SH-SY5Y (cell line): ENCODE measurements at regions not wholly inside any gene's neighbourhood (a gene's known extent, or its start where the extent isn't known, plus 50 kb on each side); places are given as distances from the start of the nearest gene placed in this dataset.

Source experiments
- GATA2 ChIP-seq: IDR thresholded peaks from 2 replicates; pipeline ENCODE4 v1.6.1; 2011; ENCODE audit warnings: mild to moderate bottlenecking, low read depth, low read length
- GATA3 ChIP-seq: IDR thresholded peaks from 2 replicates; pipeline ENCODE4 v1.6.1; 2011; ENCODE audit warnings: low read depth, mild to moderate bottlenecking, low read length, moderate library complexity

- TF ChIP-seq GATA2 (peak; percentile 88), GATA3 (peak; percentile 54)
These were observed 54.3 kb upstream of the RMDN2 start for GRCh38 chr2:37870829-37871228.
